Loucy (cell line): ENCODE measurements at regions not wholly inside any gene's neighbourhood (a gene's known extent, or its start where the extent isn't known, plus 50 kb on each side); places are given as distances from the start of the nearest gene placed in this dataset.

ENCODE experiments used
- H2AFZ ChIP-seq: fragments of 200-600 bp; sonication (generic); 2 replicates; pipeline ENCODE4 v1.6.0; 2016; ENCODE audit warnings: antibody characterized with exemption, mild to moderate bottlenecking, low read length, moderate library complexity
- H3F3A ChIP-seq: fragments of 200-600 bp; 2 replicates; pipeline ENCODE4 v1.6.0; 2016; ENCODE audit warnings: antibody characterized with exemption, low read depth, mild to moderate bottlenecking
- H3K27me3 ChIP-seq: fragments of 200-600 bp; sonication (generic); 2 replicates; pipeline ENCODE4 v1.6.1; 2014; ENCODE audit warnings: low read length, mild to moderate bottlenecking; ENCODE audit not compliant: insufficient read depth, poor library complexity, severe bottlenecking
- H3K36me3 ChIP-seq: fragments of 200-600 bp; sonication (generic); 2 replicates; pipeline ENCODE4 v1.6.1; 2016; ENCODE audit warnings: low read length; ENCODE audit not compliant: insufficient read depth
- H3K4me1 ChIP-seq: fragments of 200-600 bp; sonication (generic); 2 replicates; pipeline ENCODE4 v1.5.1; 2014; ENCODE audit warnings: low read length, mild to moderate bottlenecking; ENCODE audit not compliant: insufficient read depth, poor library complexity, severe bottlenecking
- H3K4me2 ChIP-seq: fragments of 200-600 bp; sonication (generic); 2 replicates; pipeline ENCODE4 v1.6.0; 2014; ENCODE audit warnings: antibody characterized with exemption, low read length, low read depth, mild to moderate bottlenecking; ENCODE audit not compliant: poor library complexity, severe bottlenecking
- H3K4me3 ChIP-seq: fragments of 200-600 bp; sonication (generic); 2 replicates; pipeline ENCODE4 v1.5.1; 2014; ENCODE audit warnings: low read length, mild to moderate bottlenecking, mixed read lengths; ENCODE audit not compliant: poor library complexity, severe bottlenecking
- H3K79me2 ChIP-seq: fragments of 200-600 bp; sonication (generic); 2 replicates; pipeline ENCODE4 v1.6.1; 2014; ENCODE audit warnings: low read length; ENCODE audit not compliant: insufficient read depth
- H3K9ac ChIP-seq: fragments of 200-600 bp; sonication (generic); 2 replicates; pipeline ENCODE4 v1.6.0; 2014; ENCODE audit warnings: mild to moderate bottlenecking, low read depth, low read length, moderate library complexity; ENCODE audit not compliant: poor library complexity, severe bottlenecking
- H3K9me2 ChIP-seq: fragments of 200-600 bp; sonication (generic); replicated peaks from 2 replicates; pipeline ENCODE4 v1.6.1; 2016; ENCODE audit warnings: low read depth, low read length, mixed read lengths
- H3K9me3 ChIP-seq: fragments of 200-600 bp; sonication (generic); 2 replicates; pipeline ENCODE4 v1.6.1; 2014; ENCODE audit warnings: mild to moderate bottlenecking, antibody characterized with exemption, low read length, low read depth; ENCODE audit not compliant: insufficient read depth
- H4K20me1 ChIP-seq: fragments of 200-600 bp; sonication (generic); 2 replicates; pipeline ENCODE4 v1.6.0; 2014; ENCODE audit warnings: antibody characterized with exemption, low read length, mild to moderate bottlenecking; ENCODE audit not compliant: insufficient read depth, poor library complexity, severe bottlenecking
- EZH2phosphoT487 ChIP-seq: fragments of 200-600 bp; IDR thresholded peaks from 2 replicates; pipeline ENCODE4 v1.6.1; 2018; ENCODE audit warnings: antibody characterized with exemption, mild to moderate bottlenecking, moderate library complexity, borderline replicate concordance
- TF ChIP-seq, protein P1 (sequence below): fragments of 200-600 bp; sonication (generic); conservative IDR thresholded peaks from 2 replicates; pipeline ENCODE4 v1.5.1; 2014; ENCODE audit warnings: mild to moderate bottlenecking, antibody characterized with exemption, low read length

DNA sequence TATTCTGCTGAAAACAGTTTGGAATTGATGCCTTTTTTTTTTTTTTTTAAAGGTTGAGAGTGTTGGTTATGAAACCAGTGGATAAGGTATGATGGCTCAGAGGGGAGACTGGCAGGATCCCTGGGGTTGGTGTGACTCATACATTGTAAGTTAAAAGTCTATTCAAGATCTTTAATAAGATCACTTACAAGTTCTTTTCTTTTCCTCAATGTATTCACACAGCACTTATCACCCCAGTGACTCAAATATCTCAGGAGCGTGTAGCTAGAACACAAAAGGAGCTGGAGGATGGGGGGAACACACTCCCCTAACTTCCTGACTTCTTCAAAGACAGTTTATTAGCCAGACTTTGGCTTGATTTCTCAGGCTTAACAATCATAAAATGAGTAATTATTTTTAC, 285.3 kb downstream of the SV2B start:
- Histone ChIP-seq H2AFZ (no peak overlapping the region), H3K4me3 (no peak overlapping the region), H3K4me1 (peaks cover 25% of the 10 kb centered on the region), H4K20me1 (no peaks in the 10 kb centered on the region), H3K79me2 (no peaks in the 10 kb centered on the region), H3K9me2 (no peaks in the 10 kb centered on the region), H3F3A (no peaks in the 10 kb centered on the region), H3K27me3 (no peaks in the 10 kb centered on the region), H3K9ac (no peak overlapping the region), H3K4me2 (peak overlapping the region; percentile 11), H3K36me3 (no peaks in the 10 kb centered on the region), H3K9me3 (no peaks in the 10 kb centered on the region)
- no peak for TF ChIP-seq EZH2phosphoT487
- TF ChIP-seq, protein P1, sequence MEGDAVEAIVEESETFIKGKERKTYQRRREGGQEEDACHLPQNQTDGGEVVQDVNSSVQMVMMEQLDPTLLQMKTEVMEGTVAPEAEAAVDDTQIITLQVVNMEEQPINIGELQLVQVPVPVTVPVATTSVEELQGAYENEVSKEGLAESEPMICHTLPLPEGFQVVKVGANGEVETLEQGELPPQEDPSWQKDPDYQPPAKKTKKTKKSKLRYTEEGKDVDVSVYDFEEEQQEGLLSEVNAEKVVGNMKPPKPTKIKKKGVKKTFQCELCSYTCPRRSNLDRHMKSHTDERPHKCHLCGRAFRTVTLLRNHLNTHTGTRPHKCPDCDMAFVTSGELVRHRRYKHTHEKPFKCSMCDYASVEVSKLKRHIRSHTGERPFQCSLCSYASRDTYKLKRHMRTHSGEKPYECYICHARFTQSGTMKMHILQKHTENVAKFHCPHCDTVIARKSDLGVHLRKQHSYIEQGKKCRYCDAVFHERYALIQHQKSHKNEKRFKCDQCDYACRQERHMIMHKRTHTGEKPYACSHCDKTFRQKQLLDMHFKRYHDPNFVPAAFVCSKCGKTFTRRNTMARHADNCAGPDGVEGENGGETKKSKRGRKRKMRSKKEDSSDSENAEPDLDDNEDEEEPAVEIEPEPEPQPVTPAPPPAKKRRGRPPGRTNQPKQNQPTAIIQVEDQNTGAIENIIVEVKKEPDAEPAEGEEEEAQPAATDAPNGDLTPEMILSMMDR = no peak

DNA sequence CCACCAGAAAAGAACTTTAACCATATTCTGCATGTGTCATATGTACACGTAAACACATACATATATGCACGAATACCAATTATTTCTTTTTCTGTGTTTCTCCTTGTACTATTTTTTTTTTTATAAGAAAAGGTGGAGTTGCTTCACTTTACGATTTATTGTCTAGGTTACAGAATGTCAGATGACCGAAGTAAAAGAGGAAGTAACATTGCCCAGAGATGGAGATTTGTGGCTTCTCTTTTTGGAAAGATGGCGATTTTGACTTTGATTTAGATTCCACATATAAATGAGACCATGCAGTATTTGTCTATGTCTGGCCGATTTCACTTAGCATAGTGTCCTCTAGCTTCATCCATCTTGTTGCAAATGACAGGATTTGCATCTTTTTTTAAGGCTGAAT, 293.1 kb downstream of the SV2B start:
- TF ChIP-seq, protein P1 = no peak
- no peaks in the 10 kb centered on the region for H3K79me2 ChIP-seq
- H3K4me1 ChIP-seq = peaks cover 10% of the 10 kb centered on the region
- no peak overlapping the region for H2AFZ ChIP-seq
- no peaks in the 10 kb centered on the region for H4K20me1 ChIP-seq
- H3K36me3 ChIP-seq = no peaks in the 10 kb centered on the region
- H3K9ac ChIP-seq = no peak overlapping the region
- no peaks in the 10 kb centered on the region for H3F3A ChIP-seq
- H3K4me3 ChIP-seq = no peak overlapping the region
- no peaks in the 10 kb centered on the region for H3K9me3 ChIP-seq
- no peak overlapping the region for H3K4me2 ChIP-seq
- H3K9me2 ChIP-seq = no peaks in the 10 kb centered on the region
- H3K27me3 ChIP-seq = no peaks in the 10 kb centered on the region

DNA sequence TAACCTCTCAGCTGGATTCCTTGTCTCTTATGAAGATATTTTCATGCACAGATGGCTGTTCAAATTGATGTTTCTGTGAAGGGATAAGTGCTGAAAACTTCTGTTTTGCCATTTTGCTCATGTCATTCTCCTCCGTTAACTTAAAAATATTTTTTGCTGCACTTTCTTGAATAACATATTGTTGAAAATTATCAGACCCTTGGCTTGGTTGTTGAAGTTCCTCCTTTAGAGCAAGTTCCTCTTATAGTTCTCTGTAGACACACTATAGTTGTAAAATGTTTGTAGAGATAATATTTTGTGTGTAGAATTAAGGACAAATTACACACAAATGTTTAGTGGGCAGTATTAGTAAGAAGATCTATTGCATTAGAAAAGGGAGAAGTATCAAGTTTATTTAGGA, 300.4 kb downstream of the SV2B start:
- no peak overlapping the region for H3K4me2 ChIP-seq
- no peaks in the 10 kb centered on the region for H3K79me2 ChIP-seq
- no peak overlapping the region for H2AFZ ChIP-seq
- H3K27me3 ChIP-seq = no peaks in the 10 kb centered on the region
- no peak overlapping the region for H3K9ac ChIP-seq
- no peaks in the 10 kb centered on the region for H3K9me3 ChIP-seq
- H3K4me3 ChIP-seq = no peak overlapping the region
- no peaks in the 10 kb centered on the region for H3K9me2 ChIP-seq
- TF ChIP-seq, protein P1 = no peak
- TF ChIP-seq EZH2phosphoT487 = no peak
- H3F3A ChIP-seq = no peaks in the 10 kb centered on the region
- peaks cover 10% of the 10 kb centered on the region for H3K4me1 ChIP-seq
- H3K36me3 ChIP-seq = no peaks in the 10 kb centered on the region
- no peaks in the 10 kb centered on the region for H4K20me1 ChIP-seq
